NCI-H146 treated with DMSO at 0.1 percent for 48 hours (cell line): ENCODE measurements at regions not wholly inside any gene's neighbourhood (a gene's known extent, or its start where the extent isn't known, plus 50 kb on each side); places are given as distances from the start of the nearest gene placed in this dataset.
"Not testable (repeated sequence)": the region's sequence is repeated elsewhere in the genome, so short reads cannot be mapped to it uniquely, and the experiment has no call there.

ENCODE experiments used
- DNase-seq: peaks from one replicate; lab custom pipeline; 2025; ENCODE audit not compliant: unreplicated experiment; lab: John Stamatoyannopoulos, UW

- no peak for DNase-seq
Measured at GRCh38 chr1:116850436-116850835, 59.3 kb upstream of the PTGFRN start.

- DNase-seq: not testable (repeated sequence)
Measured at GRCh38 chr1:116851189-116851588, 58.5 kb upstream of the PTGFRN start.

GRCh38 chr1:116851846-116852245 is 57.9 kb upstream of the PTGFRN start:
- no peak for DNase-seq

GRCh38 chr1:116852367-116852766 is 57.3 kb upstream of the PTGFRN start:
- no peak for DNase-seq

GRCh38 chr1:116852910-116853309 is 56.8 kb upstream of the PTGFRN start:
- peak; percentile 5 for DNase-seq

GRCh38 chr1:116853680-116854402 is 55.9 kb upstream of the PTGFRN start:
- peak; percentile 81 for DNase-seq

- DNase-seq: no peak
Measured at GRCh38 chr1:116854403-116854690, 55.4 kb upstream of the PTGFRN start.

GRCh38 chr1:116854716-116855115 is 55.0 kb upstream of the PTGFRN start:
- DNase-seq: no peak

- no peak for DNase-seq
Measured at GRCh38 chr1:116855191-116855619, 54.5 kb upstream of the PTGFRN start.

GRCh38 chr1:116855773-116856201 is 53.9 kb upstream of the PTGFRN start:
- peak; percentile 48 for DNase-seq

- DNase-seq: no peak
Measured at GRCh38 chr1:116856312-116856711, 53.4 kb upstream of the PTGFRN start.

GRCh38 chr1:116857092-116857491 is 52.6 kb upstream of the PTGFRN start:
- no peak for DNase-seq
